Right lobe of liver (tissue), 4 donors: ENCODE measurements at regions not wholly inside any gene's neighbourhood (a gene's known extent, or its start where the extent isn't known, plus 50 kb on each side); places are given as distances from the start of the nearest gene placed in this dataset.
"Not testable (repeated sequence)": the region's sequence is repeated elsewhere in the genome, so short reads cannot be mapped to it uniquely, and the experiment has no call there.

Source experiments
- CTCF ChIP-seq, 4 donors: fragments of 200-600 bp in 3 of 4; fragments of 450-650 bp in 1 of 4; IDR thresholded peaks; one replicate each; pipeline versions ENCODE4 v1.5.1 to v1.8.0; 2016 to 2022; ENCODE audit warnings: antibody characterized with exemption in 4 of 4, mild to moderate bottlenecking in 2 of 4
- POLR2A ChIP-seq: fragments of 450-650 bp; IDR thresholded peaks from one replicate; pipeline ENCODE4 v1.6.1; 2017; ENCODE audit warnings: antibody characterized with exemption, mild to moderate bottlenecking
- donor health status: DM: no; HTN: no; CAD: no.
- donor health status: DM: no; HTN: no; CAD: no.
- donor health status: DM: no; HTN: yes; CAD: no.

GRCh38 chr3:80709597-80710322 lies 942.0 kb upstream of the ROBO1 start:
- TF ChIP-seq CTCF (IDR thresholded peaks at IDR 0.05); POLR2A: not testable (repeated sequence)
